Endothelial cell of umbilical vein (primary cell): ENCODE measurements at regions not wholly inside any gene's neighbourhood (a gene's known extent, or its start where the extent isn't known, plus 50 kb on each side); places are given as distances from the start of the nearest gene placed in this dataset.

Source experiments
- BruUV-seq: library from RNA; stranded (reverse); fragments of 400-500 nt; replicated peaks from 2 replicates; lab custom pipeline; 2021; lab: Mats Ljungman, UMichigan
- CTCF ChIA-PET: fragments of 300-600, 350-600 bp; sonication (Branson Sonifier 250); formaldehyde crosslinking; loops from one replicate; lab custom pipeline; 2021; ENCODE audit warnings: antibody characterized with exemption, inconsistent platforms; lab: Charles Lee
- POLR2A ChIA-PET: fragments of 300-600, 350-600 bp; sonication (Branson Sonifier 250); formaldehyde crosslinking; loops from one replicate; lab custom pipeline; 2021; ENCODE audit warnings: antibody characterized with exemption, inconsistent platforms; lab: Charles Lee
- DNase-seq: peaks from one replicate; pipeline ENCODE4 v3.0.0-alpha.2; 2011; ENCODE audit warnings: low read depth, low spot score
- FAIRE-seq: peaks from 2 replicates; lab custom pipeline; 2011; peaks lifted over from hg19 to GRCh38; lab: Jason Lieb, UNC
- H2AFZ ChIP-seq: 2 replicates; pipeline ENCODE4 v1.6.0; 2012; ENCODE audit warnings: low read depth, low read length, control low read depth, inconsistent platforms
- H3K27ac ChIP-seq: 2 replicates; pipeline ENCODE4 v1.5.1; 2011; ENCODE audit warnings: low read depth, mild to moderate bottlenecking, control low read depth, low read length, moderate library complexity; ENCODE audit not compliant: insufficient read depth
- H3K27me3 ChIP-seq, 2 experiments: 2 replicates each; pipeline versions ENCODE4 v1.6.0 to v1.6.1; 2011; ENCODE audit warnings: low read length in 2 of 2, mixed read lengths in 1 of 2; ENCODE audit not compliant: control insufficient read depth in 2 of 2, insufficient read depth in 2 of 2
- H3K36me3 ChIP-seq, 2 experiments: 2 replicates in 1 of 2; 3 replicates in 1 of 2; pipeline ENCODE4 v1.5.1; 2011; ENCODE audit warnings: low read length in 2 of 2, mild to moderate bottlenecking in 1 of 2, moderate library complexity in 1 of 2; ENCODE audit not compliant: control insufficient read depth in 2 of 2, insufficient read depth in 2 of 2; ENCODE audit errors: extremely low read depth in 1 of 2
- H3K4me1 ChIP-seq: 3 replicates; pipeline ENCODE4 v1.5.1; 2011; ENCODE audit warnings: mild to moderate bottlenecking, low read length; ENCODE audit not compliant: control insufficient read depth, insufficient read depth; ENCODE audit errors: extremely low read depth
- H3K4me2 ChIP-seq: 2 replicates; pipeline ENCODE4 v1.6.1; 2011; ENCODE audit warnings: low read length, control low read depth, mixed read lengths; ENCODE audit not compliant: insufficient read depth
- H3K4me3 ChIP-seq, 3 experiments: fragments of 200-600 bp in 1 of 3; sonication (generic), shearing (Covaris generic) in 1 of 3; replicated peaks in 1 of 3; 2 replicates each; pipeline ENCODE4 v1.5.1; 2011 to 2016; ENCODE audit warnings: control low read depth in 3 of 3, low read length in 3 of 3, mild to moderate bottlenecking in 2 of 3, inconsistent platforms in 1 of 3, low read depth in 1 of 3, moderate library complexity in 1 of 3; ENCODE audit not compliant: insufficient read depth in 1 of 3
- H3K79me2 ChIP-seq: 2 replicates; pipeline ENCODE4 v1.6.0; 2012; ENCODE audit warnings: low read length, inconsistent platforms; ENCODE audit not compliant: control insufficient read depth, insufficient read depth
- H3K9ac ChIP-seq: replicated peaks from 2 replicates; pipeline ENCODE3; 2011; ENCODE audit warnings: low read length, control low read depth; ENCODE audit not compliant: insufficient read depth; ENCODE audit errors: extremely low read depth
- H3K9me1 ChIP-seq: replicated peaks from 3 replicates; pipeline ENCODE4 v1.6.0; 2011; ENCODE audit warnings: mild to moderate bottlenecking, low read length; ENCODE audit not compliant: control insufficient read depth, insufficient read depth; ENCODE audit errors: extremely low read depth
- H3K9me3 ChIP-seq: replicated peaks from 2 replicates; pipeline ENCODE4 v1.5.1; 2012; ENCODE audit warnings: low read length, inconsistent platforms; ENCODE audit not compliant: control insufficient read depth, insufficient read depth
- H4K20me1 ChIP-seq: replicated peaks from 2 replicates; pipeline ENCODE3; 2011; ENCODE audit warnings: mild to moderate bottlenecking, low read length; ENCODE audit not compliant: control insufficient read depth, insufficient read depth; ENCODE audit errors: extremely low read depth
- CTCF ChIP-seq, 2 donors: IDR thresholded peaks; 1 replicate in 1 of 2; 2 replicates in 1 of 2; pipeline ENCODE4 v1.5.1; 2011; ENCODE audit warnings: low read length in 2 of 2, mild to moderate bottlenecking in 2 of 2, moderate library complexity in 2 of 2, control low read depth in 1 of 2, inconsistent platforms in 1 of 2, low read depth in 1 of 2; ENCODE audit not compliant: insufficient read depth in 1 of 2; ENCODE audit errors: extremely low read depth in 1 of 2
- EZH2 ChIP-seq: IDR thresholded peaks from 2 replicates; pipeline ENCODE4 v1.6.1; 2012; ENCODE audit warnings: borderline replicate concordance, low read depth, mild to moderate bottlenecking, moderate library complexity, low read length, inconsistent platforms; ENCODE audit not compliant: severe bottlenecking
- FOS ChIP-seq: IDR thresholded peaks from 2 replicates; pipeline ENCODE4 v1.6.1; 2011; ENCODE audit warnings: mild to moderate bottlenecking, low read length, moderate library complexity, borderline replicate concordance; ENCODE audit not compliant: insufficient read depth
- GATA2 ChIP-seq: IDR thresholded peaks from 2 replicates; pipeline ENCODE4 v1.7.0; 2011; ENCODE audit warnings: low read depth, mild to moderate bottlenecking, moderate library complexity, mixed read lengths, low read length; ENCODE audit not compliant: insufficient read length, insufficient read depth
- JUN ChIP-seq: IDR thresholded peaks from 2 replicates; pipeline ENCODE4 v1.6.1; 2011; ENCODE audit warnings: borderline replicate concordance, low read depth; ENCODE audit not compliant: insufficient read length, insufficient read depth
- MAX ChIP-seq: IDR thresholded peaks from 2 replicates; pipeline ENCODE4 v1.6.1; 2011; ENCODE audit not compliant: insufficient read depth, insufficient read length
- MYC ChIP-seq: IDR thresholded peaks from one replicate; pipeline ENCODE4 v1.6.1; 2011; ENCODE audit warnings: mild to moderate bottlenecking, low read depth, low read length
- POLR2A ChIP-seq: IDR thresholded peaks from 2 replicates; pipeline ENCODE4 v1.6.1; 2012; ENCODE audit warnings: low read depth, mild to moderate bottlenecking, control low read depth, low read length
- POLR2AphosphoS5 ChIP-seq: IDR thresholded peaks from 2 replicates; pipeline ENCODE4 v1.6.1; 2012; ENCODE audit warnings: low read depth, mild to moderate bottlenecking, control low read depth, low read length, moderate library complexity; ENCODE audit not compliant: insufficient read depth
- dilution Hi-C: fragments of 300-500 bp; cut with MboI; formaldehyde crosslinking; loops from one replicate; pipeline ENCODE4 v1.15.0; 2019; ENCODE audit warnings: low sequenced_read_pairs; ENCODE audit not compliant: extremely low pct_ligation_motif_present
- intact Hi-C: fragments of 100-400 bp; cut with micrococcal nuclease; formaldehyde crosslinking; loops from one replicate; pipeline ENCODE4 v1.10.0; 2022

GRCh38 chr1:82246050-82246449 is 445.3 kb downstream of the ADGRL2 start:
- no peaks in the 10 kb centered on the region for H4K20me1 ChIP-seq
- H3K9me1 ChIP-seq, result no peaks in the 10 kb centered on the region
- H3K4me3 ChIP-seq, result no peak overlapping the region
- no peak overlapping the region for H3K27ac ChIP-seq
- dilution Hi-C loops (no loop called here), intact Hi-C loops (no loop called here)
- H2AFZ ChIP-seq, result no peak overlapping the region
- H3K36me3 ChIP-seq, result no peaks in the 10 kb centered on the region
- DNase-seq (no peak), FAIRE-seq (no peak)
- H3K79me2 ChIP-seq, result no peaks in the 10 kb centered on the region
- H3K4me1 ChIP-seq, result no peaks in the 10 kb centered on the region
- BruUV-seq, result no TSS peak
- no peak overlapping the region for H3K4me2 ChIP-seq
- TF ChIP-seq FOS (no peak), JUN (no peak), MYC (no peak), EZH2 (no peak), POLR2AphosphoS5 (no peak), GATA2 (no peak), MAX (no peak), CTCF (IDR thresholded peaks at IDR 0.05; ENCODE audit: extremely low read depth in 1 of 2, insufficient read depth in 1 of 2, low read depth in 1 of 2, low read length in 2 of 2) (no peak), POLR2A (no peak)
- CTCF ChIA-PET, result interaction anchor here (1.6 kb wide), 1 partner anchor 21 kb away, joined by 5 read pairs; no protein-coding TSS in a partner anchor
- no peaks in the 10 kb centered on the region for H3K27me3 ChIP-seq
- no peaks in the 10 kb centered on the region for H3K9me3 ChIP-seq
- POLR2A ChIA-PET, result no interaction called here
- no peak overlapping the region for H3K9ac ChIP-seq
